ENCODE measurements at regions not wholly inside any gene's neighbourhood (a gene's known extent, or its start where the extent isn't known, plus 50 kb on each side); places are given as distances from the start of the nearest gene placed in this dataset.

DNA sequence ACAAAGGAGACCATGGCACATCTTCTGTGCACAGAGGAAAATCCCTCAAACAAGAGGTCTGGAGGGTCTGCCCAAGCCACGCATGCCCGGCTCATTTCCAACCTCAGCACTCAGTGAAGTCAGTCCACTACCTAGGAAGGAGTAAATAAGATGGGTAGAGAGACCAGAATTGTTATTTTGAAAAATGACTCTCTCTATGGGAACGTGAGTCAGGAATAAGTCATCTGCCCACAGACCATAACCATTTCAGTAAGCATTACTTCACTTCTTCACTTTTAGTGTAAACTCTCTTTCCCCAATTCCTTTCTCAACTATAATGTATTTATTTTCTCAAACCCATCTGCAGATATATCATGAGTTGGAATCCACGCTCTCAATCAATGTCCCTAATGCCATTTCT lies 1039.9 kb upstream of the USP15 start:
- TF ChIP-seq, protein P1, sequence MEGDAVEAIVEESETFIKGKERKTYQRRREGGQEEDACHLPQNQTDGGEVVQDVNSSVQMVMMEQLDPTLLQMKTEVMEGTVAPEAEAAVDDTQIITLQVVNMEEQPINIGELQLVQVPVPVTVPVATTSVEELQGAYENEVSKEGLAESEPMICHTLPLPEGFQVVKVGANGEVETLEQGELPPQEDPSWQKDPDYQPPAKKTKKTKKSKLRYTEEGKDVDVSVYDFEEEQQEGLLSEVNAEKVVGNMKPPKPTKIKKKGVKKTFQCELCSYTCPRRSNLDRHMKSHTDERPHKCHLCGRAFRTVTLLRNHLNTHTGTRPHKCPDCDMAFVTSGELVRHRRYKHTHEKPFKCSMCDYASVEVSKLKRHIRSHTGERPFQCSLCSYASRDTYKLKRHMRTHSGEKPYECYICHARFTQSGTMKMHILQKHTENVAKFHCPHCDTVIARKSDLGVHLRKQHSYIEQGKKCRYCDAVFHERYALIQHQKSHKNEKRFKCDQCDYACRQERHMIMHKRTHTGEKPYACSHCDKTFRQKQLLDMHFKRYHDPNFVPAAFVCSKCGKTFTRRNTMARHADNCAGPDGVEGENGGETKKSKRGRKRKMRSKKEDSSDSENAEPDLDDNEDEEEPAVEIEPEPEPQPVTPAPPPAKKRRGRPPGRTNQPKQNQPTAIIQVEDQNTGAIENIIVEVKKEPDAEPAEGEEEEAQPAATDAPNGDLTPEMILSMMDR (IDR thresholded peaks at IDR 0.05; ENCODE audit: poor library complexity, severe bottlenecking) = no peak
- TF ChIP-seq, protein P2, sequence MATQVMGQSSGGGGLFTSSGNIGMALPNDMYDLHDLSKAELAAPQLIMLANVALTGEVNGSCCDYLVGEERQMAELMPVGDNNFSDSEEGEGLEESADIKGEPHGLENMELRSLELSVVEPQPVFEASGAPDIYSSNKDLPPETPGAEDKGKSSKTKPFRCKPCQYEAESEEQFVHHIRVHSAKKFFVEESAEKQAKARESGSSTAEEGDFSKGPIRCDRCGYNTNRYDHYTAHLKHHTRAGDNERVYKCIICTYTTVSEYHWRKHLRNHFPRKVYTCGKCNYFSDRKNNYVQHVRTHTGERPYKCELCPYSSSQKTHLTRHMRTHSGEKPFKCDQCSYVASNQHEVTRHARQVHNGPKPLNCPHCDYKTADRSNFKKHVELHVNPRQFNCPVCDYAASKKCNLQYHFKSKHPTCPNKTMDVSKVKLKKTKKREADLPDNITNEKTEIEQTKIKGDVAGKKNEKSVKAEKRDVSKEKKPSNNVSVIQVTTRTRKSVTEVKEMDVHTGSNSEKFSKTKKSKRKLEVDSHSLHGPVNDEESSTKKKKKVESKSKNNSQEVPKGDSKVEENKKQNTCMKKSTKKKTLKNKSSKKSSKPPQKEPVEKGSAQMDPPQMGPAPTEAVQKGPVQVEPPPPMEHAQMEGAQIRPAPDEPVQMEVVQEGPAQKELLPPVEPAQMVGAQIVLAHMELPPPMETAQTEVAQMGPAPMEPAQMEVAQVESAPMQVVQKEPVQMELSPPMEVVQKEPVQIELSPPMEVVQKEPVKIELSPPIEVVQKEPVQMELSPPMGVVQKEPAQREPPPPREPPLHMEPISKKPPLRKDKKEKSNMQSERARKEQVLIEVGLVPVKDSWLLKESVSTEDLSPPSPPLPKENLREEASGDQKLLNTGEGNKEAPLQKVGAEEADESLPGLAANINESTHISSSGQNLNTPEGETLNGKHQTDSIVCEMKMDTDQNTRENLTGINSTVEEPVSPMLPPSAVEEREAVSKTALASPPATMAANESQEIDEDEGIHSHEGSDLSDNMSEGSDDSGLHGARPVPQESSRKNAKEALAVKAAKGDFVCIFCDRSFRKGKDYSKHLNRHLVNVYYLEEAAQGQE (IDR thresholded peaks at IDR 0.05; ENCODE audit: borderline replicate concordance) = no peak
- TF ChIP-seq EZH2 (IDR thresholded peaks at IDR 0.05; ENCODE audit: borderline replicate concordance, insufficient read depth, low read length, poor library complexity, severe bottlenecking) = no peak

All from neural cell (in vitro differentiated cells).